GM11168 (cell line): ENCODE measurements at regions not wholly inside any gene's neighbourhood (a gene's known extent, or its start where the extent isn't known, plus 50 kb on each side); places are given as distances from the start of the nearest gene placed in this dataset.

Experiments
- in situ Hi-C: fragments of 300-500 bp; cut with MboI; formaldehyde crosslinking; loops from one replicate; pipeline ENCODE4 v1.12.0; 2022; ENCODE audit warnings: low sequenced_read_pairs; ENCODE audit not compliant: unreplicated experiment

DNA sequence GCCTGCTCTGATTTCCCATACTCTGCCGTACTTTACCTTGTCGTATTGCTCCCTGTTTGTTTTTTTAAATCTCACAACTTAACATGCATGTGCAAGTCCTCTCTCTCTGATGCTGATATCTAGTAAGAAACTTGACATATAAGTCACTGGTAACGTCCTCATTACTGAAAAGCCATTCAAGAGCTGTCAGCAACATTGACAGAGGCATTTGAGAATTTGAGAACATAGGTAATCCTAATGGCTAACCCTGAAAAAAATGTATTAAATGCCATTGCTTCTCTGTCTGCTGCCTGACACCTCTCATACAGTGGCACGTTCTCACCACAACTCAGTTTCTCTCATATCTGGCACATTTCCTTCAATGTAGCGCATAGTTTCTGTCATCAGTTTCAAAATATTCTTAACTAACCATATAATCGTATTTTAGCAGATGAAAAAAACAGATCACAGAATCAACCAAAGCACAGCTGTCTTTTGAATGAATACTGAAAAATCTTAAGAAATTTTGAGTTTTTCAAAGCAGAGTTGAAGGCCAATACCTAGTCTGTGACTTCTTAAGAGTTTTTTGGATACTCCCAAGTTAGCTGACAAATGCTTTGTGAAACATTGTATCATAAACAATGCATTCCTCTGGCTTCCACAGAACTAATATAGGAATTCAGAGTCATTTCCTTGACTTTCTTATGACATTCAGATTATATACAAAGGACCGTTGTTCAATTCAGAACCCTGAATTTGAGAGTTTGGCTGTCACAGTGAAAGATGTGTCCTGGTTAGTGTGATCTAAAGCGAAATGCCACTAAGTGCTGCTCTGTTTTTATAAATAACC lies 996.4 kb downstream of the C4orf33 start:
- in situ Hi-C loops: no loop called here

DNA sequence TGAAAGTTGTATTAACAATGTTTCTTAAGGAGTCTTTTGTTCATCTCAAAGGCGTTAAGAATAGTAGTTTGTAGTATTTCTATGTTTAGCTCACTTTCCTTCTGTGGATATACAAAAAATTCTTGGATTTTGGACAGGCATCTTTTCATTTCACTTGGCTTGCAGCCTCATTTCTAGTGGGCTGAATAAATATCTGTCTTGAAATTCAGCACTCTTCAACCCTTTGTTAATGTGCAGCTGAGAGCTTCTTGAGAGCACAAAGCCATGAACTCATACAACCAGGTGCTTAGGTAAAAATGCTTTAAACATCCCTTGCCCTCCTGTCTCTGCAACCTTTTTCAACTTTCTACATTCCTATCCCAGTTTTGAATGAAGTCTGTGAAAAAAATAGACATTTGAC lies 1003.2 kb downstream of the C4orf33 start:
- in situ Hi-C loops: no loop called here

DNA sequence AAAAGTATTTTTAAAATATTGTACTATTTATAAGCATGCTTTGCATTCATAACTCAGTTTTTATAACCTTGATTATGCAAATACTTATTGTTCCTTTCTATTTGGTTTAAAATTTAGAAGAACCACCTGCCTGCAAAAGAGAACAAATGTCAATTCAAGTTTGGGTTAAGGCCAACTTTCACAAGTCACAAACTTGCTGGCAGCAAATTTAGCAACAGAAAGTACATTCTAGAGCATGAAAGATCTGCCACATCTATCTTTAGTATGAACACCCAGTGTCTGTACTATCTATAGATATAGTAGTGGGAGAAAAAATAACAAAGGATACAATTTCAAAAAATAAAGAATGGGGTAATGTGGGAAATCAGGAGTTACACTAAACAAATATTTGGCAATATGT lies 1014.2 kb downstream of the C4orf33 start:
- in situ Hi-C loops: no loop called here

DNA sequence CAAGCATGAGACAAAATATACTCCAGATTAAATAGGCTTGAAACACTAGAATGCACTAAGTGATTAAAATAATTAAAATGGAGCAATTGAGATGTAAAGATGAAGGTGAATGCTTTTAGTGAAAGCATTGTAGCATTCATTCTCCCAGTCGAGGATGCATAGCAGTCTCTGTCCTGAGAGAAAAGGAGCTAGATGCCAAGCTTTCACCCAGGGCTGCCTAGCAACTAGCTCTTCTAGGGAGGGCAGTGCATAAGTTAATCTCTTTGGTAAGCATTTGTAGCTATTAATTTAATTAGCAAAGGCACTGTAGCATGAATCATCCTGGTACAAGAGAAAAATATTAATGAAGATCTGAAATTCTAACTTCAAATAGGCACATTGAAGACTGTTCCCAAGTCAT lies 1014.8 kb downstream of the C4orf33 start:
- in situ Hi-C loops: no loop called here

DNA sequence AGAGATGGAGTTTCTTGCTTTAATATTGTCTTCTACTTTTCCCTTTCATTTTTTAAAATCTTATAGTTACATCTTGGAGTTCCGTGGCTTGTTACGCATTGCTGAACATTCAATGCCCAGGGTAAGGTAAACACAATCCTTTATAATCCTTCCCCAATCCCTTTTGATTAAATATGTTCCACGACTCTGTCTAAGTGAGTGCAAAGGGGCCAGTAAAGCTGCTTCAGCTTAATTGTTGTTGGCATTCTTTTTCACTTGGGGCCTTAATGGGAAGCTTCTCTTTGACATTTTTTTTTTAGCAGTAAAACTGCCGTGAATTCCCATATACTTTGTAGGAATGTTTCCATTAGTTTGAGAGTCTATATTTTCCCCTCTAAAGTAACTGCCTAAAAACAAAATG lies 1028.1 kb downstream of the C4orf33 start:
- in situ Hi-C loops: no loop called here

DNA sequence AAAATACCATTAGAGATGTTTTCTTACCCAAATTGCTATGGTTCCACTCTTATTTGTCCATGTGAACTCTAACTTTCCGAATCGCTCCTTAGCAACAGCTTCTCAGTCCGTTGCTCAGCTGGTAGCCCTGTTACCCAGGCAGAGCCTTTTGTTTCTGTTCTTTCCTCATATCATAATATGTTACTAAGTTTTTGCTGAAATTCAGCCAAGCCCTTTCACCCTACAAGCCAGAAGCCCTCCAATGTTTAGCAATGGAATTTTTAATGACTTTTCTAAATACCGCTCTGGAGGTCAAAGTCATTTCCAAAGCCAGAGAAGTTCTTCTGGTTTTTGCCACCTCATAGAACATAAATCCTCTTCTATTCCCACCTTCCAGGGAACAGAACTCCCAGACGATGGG lies 1029.5 kb downstream of the C4orf33 start:
- in situ Hi-C loops: no loop called here

DNA sequence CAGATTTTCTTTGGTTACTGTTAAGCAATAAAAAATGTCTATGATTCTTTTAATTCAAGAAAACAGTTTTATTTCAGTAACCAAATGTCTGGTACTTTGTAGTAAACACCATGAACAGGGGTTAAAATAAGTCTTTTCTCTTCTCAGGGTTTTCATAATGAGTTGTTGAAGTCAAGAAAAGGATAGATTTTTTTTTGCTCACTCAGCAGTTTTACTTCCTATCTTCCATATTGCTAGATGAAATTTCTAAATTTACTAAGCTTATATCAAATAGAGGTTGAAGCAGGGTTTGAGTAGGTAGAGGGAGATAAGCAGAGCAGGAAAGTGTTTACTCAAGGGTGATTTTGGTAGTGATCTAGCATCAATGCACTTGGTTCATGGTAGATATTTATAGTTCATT lies 1031.3 kb downstream of the C4orf33 start:
- in situ Hi-C loops: no loop called here

DNA sequence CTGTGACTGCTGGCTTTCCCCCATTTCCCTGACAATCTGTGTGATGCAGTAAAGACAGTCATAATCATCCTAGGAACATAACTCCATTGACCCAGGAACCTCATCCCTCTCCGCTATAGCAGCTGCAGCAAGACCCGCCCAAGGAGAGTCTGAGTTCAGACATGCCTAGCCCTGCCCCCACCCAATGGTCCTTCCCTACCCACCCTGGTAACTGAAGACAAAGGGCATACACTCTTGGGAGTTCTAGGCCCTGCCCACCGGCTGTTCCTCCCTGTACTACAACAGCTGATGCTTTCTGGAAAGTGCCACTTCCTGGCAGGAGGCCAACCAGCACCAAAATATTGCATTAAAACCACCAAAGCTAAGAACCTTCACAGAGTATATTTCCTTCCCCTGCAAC lies 1035.6 kb downstream of the C4orf33 start:
- in situ Hi-C loops: no loop called here

DNA sequence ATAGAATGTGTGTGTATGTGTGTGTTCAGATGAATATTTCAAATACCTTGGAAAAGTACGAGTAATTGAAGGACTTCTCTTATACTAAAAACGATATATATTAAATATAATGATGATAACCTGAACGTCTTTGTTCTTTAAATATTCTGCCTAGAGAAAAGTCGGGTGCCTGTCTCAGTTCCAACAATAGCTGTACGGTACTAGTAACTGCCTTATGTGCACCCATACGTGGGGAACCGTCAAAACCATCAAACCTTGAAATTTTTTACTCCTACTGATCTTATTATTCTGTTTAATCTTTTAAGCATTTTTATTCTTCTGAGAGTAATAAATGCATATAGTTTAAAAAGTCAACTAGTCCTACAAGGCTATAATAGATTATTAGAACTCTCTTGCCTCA lies 1045.7 kb downstream of the C4orf33 start:
- in situ Hi-C loops: no loop called here

DNA sequence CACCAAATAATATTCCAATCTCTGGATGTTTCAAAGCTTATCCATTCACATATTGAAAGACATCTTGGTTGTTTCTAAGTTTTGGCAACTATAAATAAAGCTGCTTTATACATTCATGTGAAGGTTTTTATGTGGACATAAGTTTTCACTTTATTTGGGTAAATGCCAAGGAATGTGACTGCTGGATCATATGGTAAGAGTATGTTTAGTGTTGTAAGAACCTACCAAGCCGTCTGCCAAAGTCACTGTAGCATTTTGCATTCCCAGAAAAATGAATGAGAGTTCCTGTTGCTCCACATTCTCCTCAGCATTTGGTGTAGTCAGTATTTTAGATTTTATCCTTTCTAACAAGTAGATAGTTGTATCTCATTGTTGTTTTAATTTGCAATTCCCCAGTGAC lies 1047.7 kb downstream of the C4orf33 start:
- in situ Hi-C loops: no loop called here

DNA sequence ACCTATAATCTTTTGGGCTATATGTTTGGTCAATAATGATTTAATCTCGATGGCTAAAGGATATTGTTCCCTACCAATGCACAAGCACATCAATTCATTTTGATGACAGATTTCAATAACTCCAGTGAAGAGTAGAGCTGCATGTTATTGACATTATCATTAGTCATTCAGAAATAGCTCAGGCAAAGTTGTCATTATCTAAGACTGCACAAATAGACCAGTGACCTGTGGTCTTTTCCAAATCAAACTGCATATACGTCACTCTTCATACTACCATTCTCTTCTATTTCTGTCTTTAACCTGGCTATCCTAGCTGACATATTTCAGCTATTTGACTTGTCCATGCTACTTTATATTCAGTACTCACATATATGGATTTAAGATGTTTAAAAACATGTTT lies 1050.8 kb downstream of the C4orf33 start:
- in situ Hi-C loops: no loop called here

DNA sequence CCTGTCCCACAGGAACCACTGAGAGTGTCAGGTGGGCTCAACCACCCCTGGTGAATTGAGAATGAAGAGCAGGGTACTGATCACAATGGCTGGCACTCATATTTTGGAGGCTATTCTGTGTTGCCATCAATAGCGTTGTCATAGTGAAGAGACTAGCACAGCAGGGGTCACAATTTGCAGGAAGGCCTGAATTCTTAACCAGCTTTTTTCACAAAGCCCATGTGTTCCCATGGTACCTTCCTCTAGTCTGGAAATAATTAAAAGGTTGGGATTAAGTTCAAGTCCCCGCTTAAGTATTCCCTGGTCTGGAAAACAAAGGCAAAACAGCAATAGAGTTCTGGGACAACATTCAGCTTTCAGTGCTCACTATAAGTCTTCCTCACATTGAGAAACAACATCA lies 1051.7 kb downstream of the C4orf33 start:
- in situ Hi-C loops: no loop called here

DNA sequence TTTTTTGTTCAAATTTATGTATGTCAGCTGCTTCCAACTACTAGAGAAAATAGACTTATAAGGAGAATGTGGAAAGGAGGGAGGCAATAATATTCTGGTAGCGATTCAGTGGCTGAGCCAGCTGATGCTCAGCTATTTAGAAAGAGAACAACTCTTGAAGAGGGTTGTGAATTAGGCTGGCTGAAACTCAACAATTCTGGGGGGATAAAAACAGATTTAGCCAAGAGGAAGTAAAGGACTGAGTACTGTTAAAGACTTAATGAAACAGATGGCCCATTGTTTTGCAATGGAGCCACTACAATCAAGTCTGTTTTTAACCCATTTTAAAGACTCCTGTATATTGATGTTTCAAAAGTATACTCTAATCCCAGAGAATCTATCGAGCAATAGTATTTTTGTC lies 1058.9 kb downstream of the C4orf33 start:
- in situ Hi-C loops: no loop called here

DNA sequence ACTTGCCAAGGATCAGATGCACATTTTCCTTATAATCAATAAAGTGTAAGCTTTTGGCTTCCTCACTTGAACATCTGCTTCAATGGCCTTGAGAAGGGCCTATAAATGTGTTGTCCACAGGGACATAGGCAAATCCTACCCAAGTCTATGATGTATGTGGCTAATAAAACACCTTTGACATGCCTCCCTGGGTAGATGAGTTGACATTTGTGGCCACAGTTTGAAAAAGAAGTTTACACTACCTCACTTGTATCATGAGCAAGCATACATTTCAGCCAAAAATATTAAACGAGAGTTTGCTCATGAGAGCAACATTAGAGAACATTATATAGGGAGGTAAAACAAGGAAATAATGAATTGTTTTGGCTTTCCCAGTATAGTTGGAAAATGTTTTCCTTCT lies 1067.7 kb downstream of the C4orf33 start:
- in situ Hi-C loops: no loop called here

DNA sequence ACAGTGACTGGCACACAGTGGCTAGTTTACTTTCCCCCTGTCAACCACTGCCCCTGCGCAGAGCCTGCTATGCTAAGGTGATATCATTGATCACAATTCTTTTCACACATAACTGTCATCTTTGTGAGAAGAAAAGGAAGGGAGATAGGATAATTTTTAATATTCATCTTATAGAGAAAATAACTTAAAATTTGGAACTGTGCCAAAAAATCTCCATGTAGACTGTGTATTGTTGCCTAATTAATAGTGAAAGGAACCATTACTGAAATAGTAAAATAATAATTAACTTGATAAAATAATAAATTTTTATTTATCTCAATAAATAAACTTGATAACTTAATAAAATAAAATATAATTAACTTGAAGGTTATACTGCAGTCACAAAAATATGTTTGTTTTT lies 1069.4 kb downstream of the C4orf33 start:
- in situ Hi-C loops: no loop called here

DNA sequence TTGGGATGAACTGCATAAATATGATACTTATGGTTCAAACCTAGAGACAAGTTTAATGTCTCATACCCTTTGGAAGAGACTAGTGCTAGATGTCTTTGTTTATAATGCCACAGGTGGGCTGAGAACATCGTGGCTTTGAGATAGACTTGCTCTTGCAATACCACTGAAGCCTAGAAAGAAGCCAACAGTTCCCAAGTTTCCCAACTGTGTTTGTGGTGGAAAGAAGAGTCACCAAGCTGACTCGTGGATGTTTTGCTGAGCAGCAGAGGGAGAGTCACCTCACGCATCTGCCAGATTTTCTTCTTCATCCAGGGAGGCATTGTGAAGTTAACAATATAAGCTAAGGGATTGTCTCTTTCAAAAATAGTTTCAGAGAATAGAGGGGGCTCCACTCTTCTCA lies 1076.2 kb downstream of the C4orf33 start:
- in situ Hi-C loops: no loop called here

DNA sequence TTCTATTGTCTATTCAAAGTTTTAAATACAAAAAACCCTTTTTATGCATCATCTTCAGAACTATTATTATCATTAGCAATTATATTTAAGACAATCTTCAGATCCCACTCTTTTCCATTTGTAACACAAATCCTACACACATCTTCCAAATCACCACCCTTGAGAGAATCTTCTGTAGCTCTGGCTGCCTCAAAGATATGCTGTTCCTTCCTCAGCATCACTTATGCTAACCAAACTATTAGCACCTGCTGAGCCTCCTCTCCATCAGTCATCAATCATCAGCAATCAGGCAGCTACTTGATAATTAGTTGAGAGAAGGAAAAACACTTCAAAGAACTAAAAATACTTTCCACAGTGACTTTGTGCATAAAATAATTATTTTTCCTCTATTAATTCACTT lies 1082.2 kb downstream of the C4orf33 start:
- in situ Hi-C loops: no loop called here

DNA sequence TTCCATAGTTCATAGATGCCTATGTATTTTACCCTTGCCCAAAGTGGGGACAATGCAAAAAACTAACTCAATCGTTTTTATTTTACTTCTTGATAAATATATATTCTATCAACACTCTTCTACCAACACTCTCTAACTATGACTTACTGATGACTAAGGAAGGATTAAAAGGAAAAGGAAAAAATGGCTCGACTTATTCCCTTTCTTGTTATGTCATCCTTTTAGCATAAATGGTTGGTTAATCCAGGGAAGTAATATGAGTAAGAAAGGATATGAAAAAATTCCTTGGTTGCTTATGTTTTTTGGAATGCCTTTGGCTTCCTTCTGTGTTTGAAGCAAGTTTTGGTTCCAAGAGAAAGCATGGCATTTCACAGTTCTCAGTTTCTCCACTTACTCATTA lies 1087.1 kb downstream of the C4orf33 start:
- in situ Hi-C loops: no loop called here

DNA sequence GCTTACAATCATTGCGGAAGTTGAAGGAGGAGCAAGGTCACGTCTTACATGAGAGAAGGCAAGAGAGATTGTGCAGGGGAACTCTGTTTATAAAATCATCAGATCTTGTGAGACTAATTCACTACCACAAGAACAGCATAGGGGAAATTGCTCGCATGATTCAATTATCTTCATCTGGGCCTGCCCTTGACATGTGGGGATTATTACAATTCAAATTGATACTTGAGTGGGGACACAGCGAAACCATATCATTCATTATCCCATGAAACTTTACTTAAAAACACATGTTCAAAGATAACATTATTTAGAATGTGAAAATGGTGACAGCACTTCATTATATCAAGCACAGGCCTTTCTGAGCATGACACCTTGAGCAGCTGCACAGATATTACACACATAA lies 1087.8 kb downstream of the C4orf33 start:
- in situ Hi-C loops: no loop called here

DNA sequence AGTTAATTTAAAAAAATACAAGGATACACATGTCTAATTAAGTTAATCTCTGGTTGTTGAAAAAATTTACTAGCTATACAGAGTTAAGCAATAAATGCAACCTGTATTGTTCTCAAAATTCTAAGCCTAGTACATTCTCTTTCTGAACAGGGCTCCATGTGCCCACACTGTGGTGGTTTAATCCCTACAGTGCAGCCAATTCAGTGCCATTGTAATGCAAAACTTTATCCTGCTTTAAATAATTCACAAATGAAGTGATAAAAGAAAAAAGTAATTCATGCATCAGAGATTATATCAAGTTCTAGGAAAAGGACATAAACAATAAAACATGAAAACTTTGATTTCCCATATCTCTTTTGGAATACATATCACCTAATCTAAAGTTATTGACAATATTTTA lies 1089.2 kb downstream of the C4orf33 start:
- in situ Hi-C loops: no loop called here

DNA sequence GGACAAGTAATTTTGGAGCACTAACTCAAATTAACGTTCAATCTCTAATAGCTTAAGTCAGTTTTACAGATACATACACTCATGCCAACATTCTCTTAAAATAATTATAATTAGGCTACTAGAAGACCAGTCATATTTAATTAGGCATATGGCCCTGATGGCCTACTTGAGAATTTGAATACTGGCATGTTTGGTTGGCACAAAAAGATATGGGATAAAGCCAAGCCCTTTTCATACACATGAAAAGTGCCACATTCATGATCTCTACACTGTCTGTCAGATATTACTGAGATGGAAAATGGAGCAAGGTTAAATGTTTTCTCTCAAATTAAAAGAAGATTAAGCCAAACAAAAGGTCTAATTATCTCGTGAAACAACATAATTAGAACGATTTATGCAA lies 1091.0 kb downstream of the C4orf33 start:
- in situ Hi-C loops: no loop called here

DNA sequence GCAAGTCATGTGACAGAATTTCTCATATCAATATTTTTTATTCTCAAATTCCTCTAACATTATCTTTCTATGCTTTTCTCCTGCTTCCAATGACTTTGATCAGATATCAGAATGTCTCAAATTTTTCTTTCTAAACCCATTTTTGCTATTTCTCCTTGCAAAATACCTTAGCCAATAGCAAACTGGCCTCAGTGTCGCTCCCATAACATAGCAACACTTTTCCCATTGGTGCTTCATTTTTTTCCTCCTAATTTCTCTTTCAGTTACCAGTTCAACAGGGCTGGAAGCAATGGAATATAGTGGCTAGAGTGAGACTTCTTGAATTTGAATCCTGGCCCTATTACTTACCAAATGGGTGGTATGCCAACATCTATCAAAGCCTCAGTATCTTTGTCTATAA lies 1091.6 kb downstream of the C4orf33 start:
- in situ Hi-C loops: no loop called here

DNA sequence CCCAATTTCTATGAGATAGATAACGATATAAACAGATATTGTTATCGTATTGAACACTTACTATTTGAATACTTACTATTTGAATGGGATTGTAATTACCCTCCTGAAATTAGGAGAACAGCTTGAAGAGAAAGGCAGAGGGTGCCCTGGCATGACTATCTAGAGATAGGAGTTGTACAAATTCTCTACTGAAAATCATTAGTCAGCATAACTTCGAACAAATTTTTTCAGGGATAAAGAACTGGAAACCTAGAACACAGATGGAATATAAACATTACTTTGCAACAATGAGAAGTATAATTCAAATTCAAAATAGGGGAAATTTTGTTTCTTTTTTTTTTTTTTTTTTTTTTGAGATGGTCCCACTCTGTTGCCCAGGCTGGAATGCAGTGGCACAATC lies 1096.8 kb downstream of the C4orf33 start:
- in situ Hi-C loops: no loop called here
